ENCODE measurements at regions not wholly inside any gene's neighbourhood (a gene's known extent, or its start where the extent isn't known, plus 50 kb on each side); places are given as distances from the start of the nearest gene placed in this dataset.

DNA sequence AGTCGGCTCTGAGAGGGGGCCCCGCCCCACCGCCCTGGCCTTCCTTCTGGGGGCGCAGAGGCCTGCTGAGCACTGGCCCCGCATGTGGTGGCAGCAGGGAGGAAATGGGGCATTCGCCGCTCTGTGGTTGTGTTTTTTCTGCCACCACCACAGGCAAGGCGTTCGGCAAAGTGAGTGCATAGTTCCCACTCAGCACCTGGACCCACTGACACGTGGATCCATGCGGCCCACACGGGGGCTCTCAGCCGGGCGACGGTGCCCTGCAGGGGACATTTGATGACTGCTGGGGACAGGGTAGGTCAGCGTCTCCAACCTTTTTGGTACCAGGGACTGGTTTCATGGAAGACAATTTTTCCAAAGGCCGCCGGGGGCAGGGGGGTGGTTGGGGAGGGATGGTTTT, 70.9 kb downstream of the ENGASE start:
- POLR2A ChIA-PET: no interaction called here

DNA sequence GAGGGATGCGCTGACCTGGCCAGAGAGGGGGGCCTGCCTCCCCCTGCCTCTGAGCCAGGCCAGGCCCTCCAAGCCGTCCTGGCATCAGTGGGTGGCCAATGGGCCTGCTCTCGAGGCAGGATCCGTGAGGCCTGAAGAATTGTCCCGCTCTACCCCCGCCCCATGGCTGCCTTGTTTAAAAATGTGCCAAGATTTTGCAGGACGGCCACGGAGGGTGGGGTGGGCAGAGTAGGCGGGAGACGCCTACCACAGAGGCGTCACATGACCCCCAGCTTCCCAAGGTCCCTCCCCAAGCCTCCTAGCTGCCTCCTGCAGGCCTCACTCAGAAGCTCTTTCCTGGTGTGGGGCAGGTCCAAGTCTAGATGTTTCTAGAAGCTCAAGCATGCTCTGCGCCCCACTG, 69.5 kb downstream of the ENGASE start:
- Histone ChIP-seq H3K27ac (ENCODE audit: low read length) (no peak overlapping the region), H3K4me3 (ENCODE audit: low read depth in 2 of 2, low read length in 2 of 2) (no peak overlapping the region), H3K4me1 (ENCODE audit: control insufficient read depth, insufficient read depth, low read length) (no peaks in the 10 kb centered on the region), H3K27me3 (ENCODE audit: control insufficient read depth, insufficient read depth, low read length) (peaks cover 8% of the 10 kb centered on the region), H3K36me3 (ENCODE audit: control insufficient read depth, insufficient read depth, low read length) (no peaks in the 10 kb centered on the region), H3K9me3 (ENCODE audit: control insufficient read depth, insufficient read depth, low read depth, low read length) (no peaks in the 10 kb centered on the region)
- POLR2A ChIA-PET: no interaction called here
- no peak for ATAC-seq
- no peak for DNase-seq (ENCODE audit: low read depth, low spot score)
- CTCF ChIA-PET: interaction anchor here (0.6 kb wide), 1 partner anchor 257 kb away, joined by 8 read pairs; no protein-coding TSS in a partner anchor
- intact Hi-C loops (cut with micrococcal nuclease; ENCODE audit: unreplicated experiment): no loop called here
- in situ Hi-C loops (cut with HindIII; ENCODE audit: low pct_unique_long_range_greater_than_20kb, low sequenced_read_pairs): no loop called here
- BruUV-seq (replicated peaks): no TSS peak
- TF ChIP-seq, protein P1, sequence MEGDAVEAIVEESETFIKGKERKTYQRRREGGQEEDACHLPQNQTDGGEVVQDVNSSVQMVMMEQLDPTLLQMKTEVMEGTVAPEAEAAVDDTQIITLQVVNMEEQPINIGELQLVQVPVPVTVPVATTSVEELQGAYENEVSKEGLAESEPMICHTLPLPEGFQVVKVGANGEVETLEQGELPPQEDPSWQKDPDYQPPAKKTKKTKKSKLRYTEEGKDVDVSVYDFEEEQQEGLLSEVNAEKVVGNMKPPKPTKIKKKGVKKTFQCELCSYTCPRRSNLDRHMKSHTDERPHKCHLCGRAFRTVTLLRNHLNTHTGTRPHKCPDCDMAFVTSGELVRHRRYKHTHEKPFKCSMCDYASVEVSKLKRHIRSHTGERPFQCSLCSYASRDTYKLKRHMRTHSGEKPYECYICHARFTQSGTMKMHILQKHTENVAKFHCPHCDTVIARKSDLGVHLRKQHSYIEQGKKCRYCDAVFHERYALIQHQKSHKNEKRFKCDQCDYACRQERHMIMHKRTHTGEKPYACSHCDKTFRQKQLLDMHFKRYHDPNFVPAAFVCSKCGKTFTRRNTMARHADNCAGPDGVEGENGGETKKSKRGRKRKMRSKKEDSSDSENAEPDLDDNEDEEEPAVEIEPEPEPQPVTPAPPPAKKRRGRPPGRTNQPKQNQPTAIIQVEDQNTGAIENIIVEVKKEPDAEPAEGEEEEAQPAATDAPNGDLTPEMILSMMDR (IDR thresholded peaks at IDR 0.05): no peak
- TF ChIP-seq SIN3A (IDR thresholded peaks at IDR 0.05; ENCODE audit: borderline replicate concordance, insufficient read depth, low read depth, low read length): no peak
- TF ChIP-seq, protein P2, sequence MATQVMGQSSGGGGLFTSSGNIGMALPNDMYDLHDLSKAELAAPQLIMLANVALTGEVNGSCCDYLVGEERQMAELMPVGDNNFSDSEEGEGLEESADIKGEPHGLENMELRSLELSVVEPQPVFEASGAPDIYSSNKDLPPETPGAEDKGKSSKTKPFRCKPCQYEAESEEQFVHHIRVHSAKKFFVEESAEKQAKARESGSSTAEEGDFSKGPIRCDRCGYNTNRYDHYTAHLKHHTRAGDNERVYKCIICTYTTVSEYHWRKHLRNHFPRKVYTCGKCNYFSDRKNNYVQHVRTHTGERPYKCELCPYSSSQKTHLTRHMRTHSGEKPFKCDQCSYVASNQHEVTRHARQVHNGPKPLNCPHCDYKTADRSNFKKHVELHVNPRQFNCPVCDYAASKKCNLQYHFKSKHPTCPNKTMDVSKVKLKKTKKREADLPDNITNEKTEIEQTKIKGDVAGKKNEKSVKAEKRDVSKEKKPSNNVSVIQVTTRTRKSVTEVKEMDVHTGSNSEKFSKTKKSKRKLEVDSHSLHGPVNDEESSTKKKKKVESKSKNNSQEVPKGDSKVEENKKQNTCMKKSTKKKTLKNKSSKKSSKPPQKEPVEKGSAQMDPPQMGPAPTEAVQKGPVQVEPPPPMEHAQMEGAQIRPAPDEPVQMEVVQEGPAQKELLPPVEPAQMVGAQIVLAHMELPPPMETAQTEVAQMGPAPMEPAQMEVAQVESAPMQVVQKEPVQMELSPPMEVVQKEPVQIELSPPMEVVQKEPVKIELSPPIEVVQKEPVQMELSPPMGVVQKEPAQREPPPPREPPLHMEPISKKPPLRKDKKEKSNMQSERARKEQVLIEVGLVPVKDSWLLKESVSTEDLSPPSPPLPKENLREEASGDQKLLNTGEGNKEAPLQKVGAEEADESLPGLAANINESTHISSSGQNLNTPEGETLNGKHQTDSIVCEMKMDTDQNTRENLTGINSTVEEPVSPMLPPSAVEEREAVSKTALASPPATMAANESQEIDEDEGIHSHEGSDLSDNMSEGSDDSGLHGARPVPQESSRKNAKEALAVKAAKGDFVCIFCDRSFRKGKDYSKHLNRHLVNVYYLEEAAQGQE (IDR thresholded peaks at IDR 0.05; ENCODE audit: insufficient read depth in 1 of 2, low read depth in 2 of 2, low read length in 1 of 2): no peak
- no peak for TF ChIP-seq POLR2AphosphoS5 (IDR thresholded peaks at IDR 0.05; ENCODE audit: low read depth, low read length)

More for the DNA sequence above, 70.9 kb downstream of the ENGASE start:
- no peak for DNase-seq (ENCODE audit: low read depth, low spot score)
- in situ Hi-C loops (cut with HindIII; ENCODE audit: low pct_unique_long_range_greater_than_20kb, low sequenced_read_pairs): no loop called here
- no peaks in the 10 kb centered on the region for H3K9me3 ChIP-seq (ENCODE audit: control insufficient read depth, insufficient read depth, low read depth, low read length)
- intact Hi-C loops (cut with micrococcal nuclease; ENCODE audit: unreplicated experiment): no loop called here
- no peak overlapping the region for H3K27ac ChIP-seq (ENCODE audit: low read length)
- BruUV-seq (replicated peaks): no TSS peak
- no peak overlapping the region for H3K4me3 ChIP-seq (ENCODE audit: low read depth in 2 of 2, low read length in 2 of 2)
- H3K27me3 ChIP-seq (ENCODE audit: control insufficient read depth, insufficient read depth, low read length): peaks cover 5% of the 10 kb centered on the region
- H3K4me1 ChIP-seq (ENCODE audit: control insufficient read depth, insufficient read depth, low read length): no peaks in the 10 kb centered on the region
- CTCF ChIA-PET: no interaction called here
- TF ChIP-seq POLR2AphosphoS5 (IDR thresholded peaks at IDR 0.05; ENCODE audit: low read depth, low read length): no peak
- TF ChIP-seq, protein P1 (IDR thresholded peaks at IDR 0.05): no peak
- H3K36me3 ChIP-seq (ENCODE audit: control insufficient read depth, insufficient read depth, low read length): no peaks in the 10 kb centered on the region
- no peak for ATAC-seq

DNA sequence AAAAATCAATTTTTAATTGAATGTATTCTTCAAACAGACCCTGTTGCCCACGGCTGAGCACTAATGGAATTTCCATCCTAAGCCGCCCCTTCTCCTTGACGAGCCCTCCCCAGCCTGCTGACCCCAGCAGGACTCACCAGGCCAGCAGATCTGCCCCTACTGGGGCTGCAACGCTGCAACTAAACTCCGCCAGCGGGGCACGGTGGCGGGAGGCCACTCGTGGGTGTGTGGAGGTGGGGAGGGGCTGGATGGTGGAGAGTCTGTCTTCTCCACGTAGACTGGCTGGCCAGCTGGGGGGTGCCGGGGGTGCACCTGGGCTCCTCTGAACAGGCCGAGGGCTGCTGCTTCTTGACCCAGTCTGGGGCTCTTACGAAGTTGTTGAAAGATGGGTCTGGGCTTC, 67.8 kb downstream of the ENGASE start:
- TF ChIP-seq, protein P1 (IDR thresholded peaks at IDR 0.05): no peak
- TF ChIP-seq TCF7L2 (IDR thresholded peaks at IDR 0.05; ENCODE audit: low read depth, low read length) (no peak), SIN3A (IDR thresholded peaks at IDR 0.05; ENCODE audit: borderline replicate concordance, insufficient read depth, low read depth, low read length) (no peak), POLR2AphosphoS5 (IDR thresholded peaks at IDR 0.05; ENCODE audit: low read depth, low read length) (no peak)
- TF ChIP-seq, protein P2 (IDR thresholded peaks at IDR 0.05; ENCODE audit: insufficient read depth in 1 of 2, low read depth in 2 of 2, low read length in 1 of 2): no peak
- Histone ChIP-seq H3K36me3 (ENCODE audit: control insufficient read depth, insufficient read depth, low read length) (no peaks in the 10 kb centered on the region), H3K4me1 (ENCODE audit: control insufficient read depth, insufficient read depth, low read length) (no peaks in the 10 kb centered on the region; the same call in 1 of the 2 replicates), H3K27me3 (ENCODE audit: control insufficient read depth, insufficient read depth, low read length) (peaks cover 8% of the 10 kb centered on the region), H3K9me3 (ENCODE audit: control insufficient read depth, insufficient read depth, low read depth, low read length) (no peaks in the 10 kb centered on the region), H3K4me3 (ENCODE audit: low read depth in 2 of 2, low read length in 2 of 2) (no peak overlapping the region), H3K27ac (ENCODE audit: low read length) (no peak overlapping the region)
- in situ Hi-C loops (cut with HindIII; ENCODE audit: low pct_unique_long_range_greater_than_20kb, low sequenced_read_pairs) (no loop called here), intact Hi-C loops (cut with micrococcal nuclease; ENCODE audit: unreplicated experiment) (no loop called here)
- DNase-seq (ENCODE audit: low read depth, low spot score): no peak
- ChIA-PET CTCF (no interaction called here), POLR2A (no interaction called here)
- no peak for ATAC-seq
- no TSS peak for BruUV-seq (replicated peaks)
